ENCODE measurements at regions not wholly inside any gene's neighbourhood (a gene's known extent, or its start where the extent isn't known, plus 50 kb on each side); places are given as distances from the start of the nearest gene placed in this dataset.
"Not testable (repeated sequence)": the region's sequence is repeated elsewhere in the genome, so short reads cannot be mapped to it uniquely, and the experiment has no call there.

DNA sequence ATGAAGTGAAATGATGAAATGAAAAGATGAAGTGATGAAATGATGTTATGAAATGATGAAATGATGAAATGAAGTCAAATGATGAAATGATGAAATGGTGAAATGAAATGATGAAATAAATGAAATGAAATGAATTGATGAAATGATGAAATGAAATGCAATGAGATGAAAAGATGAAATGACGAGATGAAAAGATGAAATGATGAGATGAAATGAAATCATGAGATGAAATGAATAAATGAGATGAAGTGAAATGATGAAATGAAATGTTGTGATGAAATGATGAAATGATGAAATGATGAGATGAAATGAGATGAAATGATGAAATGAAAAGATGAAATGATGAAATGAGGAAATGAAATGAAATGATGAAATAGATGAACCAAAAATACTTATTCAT, 315.3 kb downstream of the TP53TG3F start:
- TF ChIP-seq, protein P1, sequence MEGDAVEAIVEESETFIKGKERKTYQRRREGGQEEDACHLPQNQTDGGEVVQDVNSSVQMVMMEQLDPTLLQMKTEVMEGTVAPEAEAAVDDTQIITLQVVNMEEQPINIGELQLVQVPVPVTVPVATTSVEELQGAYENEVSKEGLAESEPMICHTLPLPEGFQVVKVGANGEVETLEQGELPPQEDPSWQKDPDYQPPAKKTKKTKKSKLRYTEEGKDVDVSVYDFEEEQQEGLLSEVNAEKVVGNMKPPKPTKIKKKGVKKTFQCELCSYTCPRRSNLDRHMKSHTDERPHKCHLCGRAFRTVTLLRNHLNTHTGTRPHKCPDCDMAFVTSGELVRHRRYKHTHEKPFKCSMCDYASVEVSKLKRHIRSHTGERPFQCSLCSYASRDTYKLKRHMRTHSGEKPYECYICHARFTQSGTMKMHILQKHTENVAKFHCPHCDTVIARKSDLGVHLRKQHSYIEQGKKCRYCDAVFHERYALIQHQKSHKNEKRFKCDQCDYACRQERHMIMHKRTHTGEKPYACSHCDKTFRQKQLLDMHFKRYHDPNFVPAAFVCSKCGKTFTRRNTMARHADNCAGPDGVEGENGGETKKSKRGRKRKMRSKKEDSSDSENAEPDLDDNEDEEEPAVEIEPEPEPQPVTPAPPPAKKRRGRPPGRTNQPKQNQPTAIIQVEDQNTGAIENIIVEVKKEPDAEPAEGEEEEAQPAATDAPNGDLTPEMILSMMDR (IDR thresholded peaks at IDR 0.05), result not testable (repeated sequence)
- not testable (repeated sequence) for TF ChIP-seq POLR2A (IDR thresholded peaks at IDR 0.05)
